ENCODE measurements at regions not wholly inside any gene's neighbourhood (a gene's known extent, or its start where the extent isn't known, plus 50 kb on each side); places are given as distances from the start of the nearest gene placed in this dataset.
A peak's percentile ranks its signal among the peaks of the same experiment; 100 is the strongest.

GRCh38 chr12:93078577-93078976 is 149.5 kb upstream of the EEA1 start:
- H2AK9ac ChIP-seq (replicated peaks; ENCODE audit: low read depth, low read length, poor library complexity) = no peak overlapping the region
- H2AK5ac ChIP-seq (ENCODE audit: low read depth, low read length) = no peak overlapping the region
- H3K79me1 ChIP-seq (ENCODE audit: low read depth in 1 of 2, low read length in 2 of 2) = no peaks in the 10 kb centered on the region
- peaks cover 3% of the 10 kb centered on the region for H3K4me1 ChIP-seq (ENCODE audit: control insufficient read depth, insufficient read depth, low read length)
- no peak overlapping the region for H3K23ac ChIP-seq (ENCODE audit: low read depth, low read length)
- ChIA-PET CTCF (no interaction called here), POLR2A (ENCODE audit: unreplicated experiment) (no interaction called here)
- H4K20me1 ChIP-seq (ENCODE audit: insufficient read depth, low read length) = no peaks in the 10 kb centered on the region
- no peak overlapping the region for H4K91ac ChIP-seq (ENCODE audit: insufficient read depth, low read depth, low read length)
- H3K56ac ChIP-seq (ENCODE audit: extremely low read depth, insufficient read depth, low read length) = no peak overlapping the region
- no peak overlapping the region for H2BK20ac ChIP-seq (ENCODE audit: low read depth, low read length)
- H4K8ac ChIP-seq (ENCODE audit: low read depth in 2 of 2, low read length in 2 of 2) = no peak overlapping the region
- ATAC-seq (ENCODE audit: low read depth) (no peak), DNase-seq (no peak)
- no peak overlapping the region for H2BK15ac ChIP-seq (ENCODE audit: low read depth, low read length)
- no peaks in the 10 kb centered on the region for H3K36me3 ChIP-seq (ENCODE audit: control insufficient read depth, insufficient read depth, low read length)
- no peak overlapping the region for H2BK120ac ChIP-seq (ENCODE audit: low read depth, low read length)
- dilution Hi-C loops (cut with HindIII; ENCODE audit: low sequenced_read_pairs, unreplicated experiment) (no loop called here), intact Hi-C loops (cut with micrococcal nuclease) (no loop called here), in situ Hi-C loops (cut with MboI; ENCODE audit: low sequenced_read_pairs) (no loop called here)
- H3K27ac ChIP-seq (ENCODE audit: insufficient read depth, low read length) = no peak overlapping the region
- no peak overlapping the region for H3K4me3 ChIP-seq (ENCODE audit: insufficient read depth, low read depth, low read length)
- H3K9me1 ChIP-seq (ENCODE audit: insufficient read depth, low read length) = 0 out of 2 replicates have a peak, but pooled peaks cover 2% of the 10 kb centered on the region
- H3K4ac ChIP-seq (ENCODE audit: low read depth, low read length) = no peak overlapping the region
- WGBS, 2 experiments (ENCODE audit: extremely low coverage in 2 of 2, insufficient read length in 1 of 2) = 90% methylated on average over 5 of the region's 8 CpGs; no CpG with 5 or more reads in 1 of the 2 experiments
- H4K5ac ChIP-seq (ENCODE audit: low read depth, low read length) = no peak overlapping the region
- H2AFZ ChIP-seq (replicated peaks; ENCODE audit: low read length, poor library complexity) = no peak overlapping the region
- no TSS peak for BruUV-seq (replicated peaks)
- no peak overlapping the region for H2BK5ac ChIP-seq (ENCODE audit: low read depth, low read length, poor library complexity, severe bottlenecking)
- no peak for TF ChIP-seq CEBPB (IDR thresholded peaks at IDR 0.05; ENCODE audit: low read depth, low read length)
- peak; percentile 45; the same call in 1 of the 2 replicates for TF ChIP-seq NFE2L2 (IDR thresholded peaks at IDR 0.05; ENCODE audit: low read depth, low read length)
- H3K18ac ChIP-seq (ENCODE audit: low read depth, low read length) = no peak overlapping the region
- H3K14ac ChIP-seq (replicated peaks; ENCODE audit: low read depth, low read length) = no peak overlapping the region
- no peak overlapping the region for H3K9ac ChIP-seq (ENCODE audit: low read depth, low read length)
- no peak overlapping the region for H3K4me2 ChIP-seq (ENCODE audit: low read depth, low read length)
- no peaks in the 10 kb centered on the region for H3K27me3 ChIP-seq (ENCODE audit: control insufficient read depth, insufficient read depth, low read length)
- H3K9me3 ChIP-seq (ENCODE audit: control insufficient read depth, insufficient read depth, low read length) = no peaks in the 10 kb centered on the region

Data from IMR-90 (cell line).